B cell (primary cell): ENCODE measurements at regions not wholly inside any gene's neighbourhood (a gene's known extent, or its start where the extent isn't known, plus 50 kb on each side); places are given as distances from the start of the nearest gene placed in this dataset.

Experiments
- ATAC-seq: fragments of 200-7000 bp; cut with Tn5 transposase; one replicate; pipeline ENCODE4 v1.10.0; 2021; ENCODE audit warnings: low read depth, mild to moderate bottlenecking, moderate number of reproducible peaks, moderate library complexity
- CTCF ChIA-PET: fragments of 350-600 bp; sonication (Branson Sonifier 250); formaldehyde crosslinking; loops from one replicate; lab custom pipeline; 2021; ENCODE audit warnings: antibody characterized with exemption, inconsistent platforms; lab: Charles Lee
- POLR2A ChIA-PET: fragments of 350-600 bp; sonication (Branson Sonifier 250); formaldehyde crosslinking; loops from one replicate; lab custom pipeline; 2021; ENCODE audit warnings: antibody characterized with exemption; lab: Charles Lee
- DNase-seq: peaks from one replicate; pipeline ENCODE4 v3.0.0; 2013
- H2AFZ ChIP-seq: 2 replicates; pipeline ENCODE4 v1.6.1; 2012; ENCODE audit warnings: mild to moderate bottlenecking, low read depth, low read length; ENCODE audit not compliant: insufficient read depth, poor library complexity, severe bottlenecking
- H3K27ac ChIP-seq, 2 donors: 1 replicate in 1 of 2; 2 replicates in 1 of 2; pipeline ENCODE4 v1.5.1; 2012 to 2013; ENCODE audit warnings: low read length in 2 of 2, mild to moderate bottlenecking in 2 of 2, moderate library complexity in 1 of 2
- H3K27me3 ChIP-seq, 4 experiments: fragments of 200-600 bp in 1 of 4; sonication (generic) in 1 of 4; replicated peaks in 1 of 4; 1 replicate in 2 of 4; 2 replicates in 2 of 4; pipeline versions ENCODE4 v1.6.1 to v1.7.0; 2013 to 2016; ENCODE audit warnings: low read length in 3 of 4, mild to moderate bottlenecking in 2 of 4, mixed read lengths in 1 of 4, moderate library complexity in 1 of 4; ENCODE audit not compliant: insufficient read depth in 4 of 4, control insufficient read depth in 3 of 4; ENCODE audit errors: control extremely low read depth in 1 of 4
- H3K36me3 ChIP-seq, 2 experiments: replicated peaks in 1 of 2; 1 replicate in 1 of 2; 2 replicates in 1 of 2; pipeline versions ENCODE4 v1.6.1 to v1.7.1; 2013; ENCODE audit warnings: low read length in 1 of 2; ENCODE audit not compliant: insufficient read depth in 2 of 2, control insufficient read depth in 1 of 2; ENCODE audit errors: control extremely low read depth in 1 of 2, extremely low read depth in 1 of 2
- H3K4me1 ChIP-seq, 2 donors: fragments of 200-600 bp in 1 of 2; sonication (generic) in 1 of 2; 1 replicate in 1 of 2; 2 replicates in 1 of 2; pipeline versions ENCODE4 v1.5.1 to v1.6.1; 2013 to 2017; ENCODE audit warnings: low read length in 2 of 2; ENCODE audit not compliant: control insufficient read depth in 2 of 2, insufficient read depth in 2 of 2
- H3K4me2 ChIP-seq: replicated peaks from 2 replicates; pipeline ENCODE3; 2012; ENCODE audit warnings: mild to moderate bottlenecking, low read depth, low read length; ENCODE audit not compliant: poor library complexity, severe bottlenecking
- H3K4me3 ChIP-seq, 5 experiments: fragments of 200-600 bp in 1 of 5; sonication (generic) in 1 of 5; 1 replicate in 3 of 5; 2 replicates in 2 of 5; pipeline versions ENCODE4 v1.5.1 to v1.7.0; 2011 to 2016; ENCODE audit warnings: low read length in 4 of 5, mild to moderate bottlenecking in 4 of 5, low read depth in 2 of 5, control low read depth in 1 of 5, moderate library complexity in 1 of 5; ENCODE audit not compliant: insufficient read depth in 1 of 5; ENCODE audit errors: control extremely low read depth in 1 of 5, extremely low read depth in 1 of 5
- H3K79me2 ChIP-seq: fragments of 200-600 bp; sonication (generic); one replicate; pipeline ENCODE4 v1.6.0; 2016; ENCODE audit warnings: low read length; ENCODE audit not compliant: control insufficient read depth, insufficient read depth
- H3K9ac ChIP-seq: fragments of 200-600 bp; sonication (generic); 2 replicates; pipeline ENCODE4 v1.6.1; 2017; ENCODE audit warnings: mild to moderate bottlenecking, low read length, moderate library complexity
- H3K9me3 ChIP-seq, 3 donors: one replicate each; pipeline versions ENCODE4 v1.6.1 to v1.7.1; 2013; ENCODE audit warnings: low read length in 2 of 3; ENCODE audit not compliant: control insufficient read depth in 2 of 3, insufficient read depth in 1 of 3; ENCODE audit errors: control extremely low read depth in 1 of 3
- H4K20me1 ChIP-seq: 2 replicates; pipeline ENCODE4 v1.6.0; 2012; ENCODE audit warnings: mild to moderate bottlenecking, low read length; ENCODE audit not compliant: insufficient read depth, control insufficient read depth, poor library complexity, severe bottlenecking
- H3K27ac Mint-ChIP-seq: one replicate; pipeline ENCODE4 v1.8.0; 2021; ENCODE audit warnings: mixed read lengths
- H3K27me3 Mint-ChIP-seq: one replicate; pipeline ENCODE4 v1.8.0; 2021; ENCODE audit warnings: mixed read lengths
- H3K4me1 Mint-ChIP-seq: one replicate; pipeline ENCODE4 v1.8.0; 2021; ENCODE audit warnings: mixed read lengths
- H3K4me3 Mint-ChIP-seq: one replicate; pipeline ENCODE4 v1.8.0; 2021; ENCODE audit warnings: mixed read lengths
- H3K9me3 Mint-ChIP-seq: one replicate; pipeline ENCODE4 v1.8.0; 2022; ENCODE audit warnings: mixed read lengths; ENCODE audit not compliant: insufficient read depth
- CTCF ChIP-seq: fragments of 200-600 bp; IDR thresholded peaks from one replicate; pipeline ENCODE4 v1.8.0; 2022; ENCODE audit warnings: antibody characterized with exemption, mild to moderate bottlenecking
- EZH2 ChIP-seq: IDR thresholded peaks from 2 replicates; pipeline ENCODE4 v1.6.1; 2012; ENCODE audit warnings: borderline replicate concordance, low read depth, mild to moderate bottlenecking, moderate library complexity, low read length; ENCODE audit not compliant: insufficient read depth, poor library complexity, severe bottlenecking
- WGBS: methylation state at CpG from one replicate; pipeline ENCODE4 v1.1.5; 2013; ENCODE audit warnings: missing lambda C conversion rate; ENCODE audit not compliant: insufficient coverage; 5-methylcytosine and 5-hydroxymethylcytosine counted together
- intact Hi-C: fragments of 100-400 bp; cut with micrococcal nuclease; formaldehyde crosslinking; loops from one replicate; pipeline ENCODE4 v1.10.0; 2022

- no CpG with 5 or more reads among the region's 3 CpGs for WGBS
- ChIA-PET POLR2A (no interaction called here), CTCF (no interaction called here)
- no peaks in the 10 kb centered on the region for H3K4me1 ChIP-seq
- H3K79me2 ChIP-seq, result no peaks in the 10 kb centered on the region
- no peaks in the 10 kb centered on the region for H3K27me3 ChIP-seq
- no peak overlapping the region for H3K9ac ChIP-seq
- no peaks in the 10 kb centered on the region for H3K4me1 Mint-ChIP-seq
- DNase-seq (no peak), ATAC-seq (no peak)
- peaks cover 2% of the 10 kb centered on the region for H3K9me3 Mint-ChIP-seq
- H2AFZ ChIP-seq, result no peak overlapping the region
- intact Hi-C loops, result no loop called here
- H3K27me3 Mint-ChIP-seq, result no peaks in the 10 kb centered on the region
- no peak overlapping the region for H3K27ac ChIP-seq
- no peak overlapping the region for H3K27ac Mint-ChIP-seq
- TF ChIP-seq EZH2, result no peak
- no peak for TF ChIP-seq CTCF
- no peaks in the 10 kb centered on the region for H3K36me3 ChIP-seq
- H3K4me2 ChIP-seq, result no peak overlapping the region
- H3K4me3 Mint-ChIP-seq, result no peak overlapping the region
- peaks cover 0 to 7% (median 0%) of the 10 kb centered on the region in 3 donors for H3K9me3 ChIP-seq
- no peak overlapping the region for H3K4me3 ChIP-seq
- no peaks in the 10 kb centered on the region for H4K20me1 ChIP-seq
These were observed 1630.2 kb upstream of the FLRT2 start for GRCh38 chr14:83899706-83900105.

- no peaks in the 10 kb centered on the region for H4K20me1 ChIP-seq
- H3K36me3 ChIP-seq, result no peaks in the 10 kb centered on the region
- H2AFZ ChIP-seq, result no peak overlapping the region
- H3K27ac Mint-ChIP-seq, result no peak overlapping the region
- H3K9ac ChIP-seq, result no peak overlapping the region
- no peaks in the 10 kb centered on the region for H3K4me1 ChIP-seq
- peaks cover 0 to 7% (median 0%) of the 10 kb centered on the region in 3 donors for H3K9me3 ChIP-seq
- intact Hi-C loops, result no loop called here
- H3K4me3 ChIP-seq, result no peak overlapping the region
- no peaks in the 10 kb centered on the region for H3K4me1 Mint-ChIP-seq
- no peaks in the 10 kb centered on the region for H3K27me3 ChIP-seq
- POLR2A ChIA-PET, result no interaction called here
- no peaks in the 10 kb centered on the region for H3K79me2 ChIP-seq
- no peak overlapping the region for H3K27ac ChIP-seq
- H3K27me3 Mint-ChIP-seq, result no peaks in the 10 kb centered on the region
- no peak overlapping the region for H3K4me3 Mint-ChIP-seq
- no CpG with 5 or more reads among the region's 1 CpG for WGBS
- CTCF ChIA-PET, result no interaction called here
- no peak for DNase-seq
- TF ChIP-seq CTCF (no peak), EZH2 (no peak)
- H3K4me2 ChIP-seq, result no peak overlapping the region
- no peak for ATAC-seq
- H3K9me3 Mint-ChIP-seq, result peaks cover 8% of the 10 kb centered on the region
These were observed 1624.8 kb upstream of the FLRT2 start for GRCh38 chr14:83905157-83905556.
